ENCODE measurements at regions not wholly inside any gene's neighbourhood (a gene's known extent, or its start where the extent isn't known, plus 50 kb on each side); places are given as distances from the start of the nearest gene placed in this dataset.

DNA sequence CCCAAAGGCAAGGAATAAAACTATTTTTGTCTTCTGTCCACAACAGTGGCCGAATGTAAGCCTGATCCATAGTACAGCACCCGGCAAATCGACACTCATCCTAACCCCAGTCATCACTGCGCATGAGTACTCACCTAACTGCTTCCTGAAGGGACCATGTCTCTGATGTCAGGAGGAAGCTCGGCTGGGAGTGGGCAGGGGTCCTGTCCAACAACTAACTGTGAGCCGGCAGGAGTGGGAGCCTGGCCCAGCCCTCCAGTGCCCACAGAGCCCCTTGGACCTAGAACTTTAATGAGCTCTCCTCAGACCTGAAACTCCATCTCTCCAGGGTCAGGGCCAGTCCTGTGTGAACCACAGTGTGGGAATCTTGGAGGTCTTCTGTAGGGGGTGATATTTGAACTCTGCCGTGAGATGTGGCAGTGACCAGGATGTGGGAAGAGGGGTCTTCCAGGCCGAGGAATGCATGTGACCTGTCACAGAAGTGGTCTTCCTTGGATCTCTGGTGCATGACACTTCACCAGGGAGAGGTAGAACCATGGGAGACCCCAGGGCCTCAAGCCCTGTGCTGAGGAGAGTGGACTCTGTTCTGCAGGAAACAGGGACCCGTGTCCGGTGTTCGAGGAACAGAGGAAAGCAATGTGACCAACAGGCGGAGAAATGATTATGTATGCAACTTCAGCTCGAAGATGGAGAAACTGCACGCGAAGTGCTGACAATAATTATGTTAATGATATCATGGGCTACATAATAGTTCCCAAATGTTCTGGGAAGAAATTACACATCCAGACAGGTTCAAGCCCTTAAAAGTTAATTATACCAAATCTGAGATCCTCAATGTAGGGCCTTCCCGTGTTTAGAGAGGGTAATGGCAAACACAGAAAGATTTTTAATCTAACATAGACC is 240.1 kb upstream of the HDAC4 start:
- no peak for DNase-seq

DNA sequence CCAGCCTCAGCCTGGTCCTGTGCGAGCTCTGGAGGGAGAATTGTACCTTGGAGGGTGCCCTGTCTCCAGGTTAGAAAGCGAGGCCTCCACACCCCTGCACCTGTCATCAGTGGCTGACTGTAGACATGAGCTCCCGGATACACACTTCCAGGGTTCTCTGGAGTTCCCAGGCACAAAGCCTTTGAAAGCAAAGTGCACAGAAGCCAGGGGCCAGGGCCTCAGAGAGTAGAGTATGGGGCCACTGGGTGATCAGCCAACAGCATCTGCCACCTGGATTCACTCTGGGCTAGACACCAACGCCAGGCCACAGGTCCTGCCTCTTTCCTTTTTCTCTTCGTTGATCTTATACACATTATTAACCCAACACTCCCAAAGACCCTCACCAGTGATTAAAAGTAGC is 239.4 kb upstream of the HDAC4 start:
- DNase-seq, result no peak

DNA sequence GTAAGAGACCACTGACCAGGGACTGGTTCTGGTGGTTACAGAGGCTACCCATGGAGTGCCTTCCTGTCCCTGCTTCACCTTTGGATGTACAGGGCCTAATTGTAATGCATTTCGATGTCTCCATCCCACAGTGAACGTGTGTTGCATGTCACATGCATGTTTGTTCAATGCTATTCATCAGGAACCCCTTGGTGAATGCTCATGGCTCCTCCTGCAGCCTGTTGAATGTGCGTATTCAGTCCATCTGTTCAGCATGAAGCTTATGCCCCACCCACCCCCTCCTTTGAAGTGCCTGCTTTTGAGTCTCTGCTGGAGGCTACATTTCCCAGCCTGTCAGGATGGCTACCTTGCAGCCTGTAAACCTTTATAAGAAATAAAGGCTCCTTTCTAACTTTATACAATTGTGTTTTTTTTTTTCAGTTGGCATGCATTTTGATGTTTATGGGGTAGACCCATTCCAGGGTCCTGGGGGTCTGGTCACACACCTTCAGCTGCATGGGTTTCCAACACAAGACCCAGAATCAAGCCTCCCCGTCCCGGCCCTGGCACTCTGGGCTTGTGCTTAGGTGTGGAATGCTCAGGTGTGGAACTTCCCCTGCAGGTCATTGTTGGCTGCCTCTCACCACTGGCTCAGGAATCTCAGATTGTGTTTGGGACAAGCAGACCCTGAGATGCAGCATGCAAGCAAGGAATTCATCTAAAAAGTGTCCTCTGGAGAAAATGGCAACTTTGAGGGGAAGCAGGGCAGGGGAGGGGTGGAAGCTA is 238.8 kb upstream of the HDAC4 start:
- no peak for DNase-seq

DNA sequence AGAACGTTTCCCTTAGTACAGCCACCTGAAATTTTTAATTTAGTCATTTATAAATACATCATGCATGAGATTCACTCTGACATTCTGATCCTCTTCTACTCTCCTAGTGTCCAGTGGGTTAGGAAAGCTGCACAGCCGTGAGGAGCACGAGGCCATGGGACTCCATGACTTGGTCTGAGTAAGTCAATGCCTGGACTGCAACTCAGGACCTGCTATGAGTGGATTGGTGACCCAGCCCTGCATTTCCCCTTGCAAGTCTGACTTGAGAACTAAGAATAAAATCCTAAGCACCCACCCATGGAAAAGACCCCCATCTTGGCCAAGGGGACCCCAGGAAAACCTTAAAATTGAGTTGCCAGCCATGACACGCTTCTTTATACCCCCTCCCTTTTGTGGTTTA is 237.6 kb upstream of the HDAC4 start:
- no peak for DNase-seq

DNA sequence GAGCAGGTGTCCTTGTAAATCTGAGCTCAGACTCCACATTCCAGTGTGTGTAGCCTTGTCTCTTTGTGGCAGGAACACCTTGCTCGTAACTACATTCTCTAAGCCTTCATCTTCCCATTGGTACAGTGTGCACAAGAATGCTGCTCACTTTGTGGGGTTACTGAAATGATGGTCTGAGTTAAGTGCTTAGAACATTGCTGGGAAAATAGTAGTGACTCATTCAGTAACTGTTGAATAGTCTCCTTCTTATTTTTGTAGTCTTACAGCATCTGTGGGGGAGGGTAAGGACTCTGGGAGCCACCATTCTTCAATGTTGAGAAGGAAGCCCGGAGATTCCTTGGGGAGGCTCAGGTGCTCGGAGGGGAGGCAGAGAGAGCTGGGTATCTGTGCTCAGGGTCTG is 236.0 kb upstream of the HDAC4 start:
- no peak for DNase-seq

DNA sequence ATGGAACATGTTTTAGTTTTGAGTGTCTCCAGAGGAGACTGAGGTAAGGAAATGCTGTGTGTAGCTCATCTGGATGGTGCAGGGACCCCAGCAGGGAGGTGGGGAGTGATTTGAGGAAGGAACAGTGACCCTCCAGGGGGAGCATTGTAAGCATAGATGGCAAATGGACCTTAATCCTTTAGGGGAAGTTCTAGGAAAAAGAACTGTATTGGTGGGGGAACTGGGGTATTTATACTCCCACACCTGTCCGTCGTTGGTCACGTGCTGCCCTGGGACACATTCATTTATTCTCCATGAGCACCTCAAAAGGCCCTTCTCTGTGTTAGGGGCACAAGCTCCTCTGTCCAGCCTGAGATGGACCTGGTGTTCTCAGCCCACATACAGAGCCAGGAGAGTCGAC is 233.9 kb upstream of the HDAC4 start:
- no peak for DNase-seq

DNA sequence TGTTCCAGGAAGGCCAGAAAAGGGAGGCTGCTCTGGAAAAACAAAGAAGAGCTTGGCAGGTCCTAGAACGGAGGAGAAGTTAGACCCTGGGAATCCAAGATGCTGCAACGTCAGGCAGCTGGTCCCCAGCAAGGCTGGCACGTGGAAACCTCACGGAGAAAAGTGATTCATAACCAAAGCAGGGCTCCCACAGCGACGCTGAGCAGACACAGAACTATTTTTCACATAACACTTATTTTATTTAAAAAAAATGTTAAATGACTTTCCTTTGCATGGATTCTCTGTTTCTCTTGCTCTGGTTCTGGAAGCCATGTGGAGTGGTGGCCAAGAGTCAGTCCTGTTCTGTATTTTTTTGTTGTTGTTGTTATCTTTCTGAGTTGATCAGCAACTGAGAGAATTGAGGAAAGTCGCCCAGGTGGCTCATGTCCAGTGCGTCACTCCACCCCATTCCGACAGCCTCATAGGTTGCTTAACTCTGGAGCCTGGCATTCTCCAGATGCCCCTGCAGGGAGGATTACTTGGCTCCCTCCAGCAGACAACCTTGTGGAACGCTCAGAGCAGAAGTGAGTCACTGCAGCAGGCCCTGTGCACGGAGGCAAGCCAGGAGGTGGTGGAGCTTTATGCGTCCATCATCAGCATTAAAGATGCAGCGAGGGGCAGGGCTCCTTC is 229.9 kb upstream of the HDAC4 start:
- DNase-seq, result no peak

DNA sequence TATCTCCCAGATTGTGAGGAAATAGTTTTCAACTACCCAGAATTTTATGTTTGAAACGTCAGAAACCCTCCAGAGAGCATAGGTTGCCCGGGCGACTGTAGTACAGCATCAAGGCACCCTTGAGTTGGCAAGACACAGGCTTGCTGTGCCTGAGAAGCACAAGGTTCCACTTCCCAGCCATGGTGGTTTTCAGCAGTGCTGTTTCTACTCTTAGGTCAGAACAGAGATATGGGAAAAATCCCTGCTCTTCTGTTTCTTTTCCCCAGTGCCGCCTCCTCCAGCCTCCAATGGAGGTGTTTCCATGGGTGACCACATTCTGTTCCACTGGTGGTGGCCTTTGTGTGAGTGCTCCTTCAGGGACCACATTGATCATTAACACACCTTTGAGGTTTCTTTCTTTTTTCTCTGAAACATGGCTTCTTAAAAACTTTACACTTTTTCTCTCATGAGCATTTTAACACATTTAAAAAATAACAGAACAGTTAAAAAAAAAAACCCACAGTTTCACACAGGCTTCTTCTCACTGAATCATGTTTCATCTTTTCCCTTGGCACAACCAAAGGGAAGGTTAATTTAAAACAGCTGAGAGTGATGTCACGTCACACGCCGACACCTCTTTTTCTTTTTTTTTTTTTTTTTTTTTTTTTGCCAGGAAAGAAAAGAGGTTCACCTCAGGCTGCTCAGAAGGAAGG is 229.3 kb upstream of the HDAC4 start:
- no peak for DNase-seq

DNA sequence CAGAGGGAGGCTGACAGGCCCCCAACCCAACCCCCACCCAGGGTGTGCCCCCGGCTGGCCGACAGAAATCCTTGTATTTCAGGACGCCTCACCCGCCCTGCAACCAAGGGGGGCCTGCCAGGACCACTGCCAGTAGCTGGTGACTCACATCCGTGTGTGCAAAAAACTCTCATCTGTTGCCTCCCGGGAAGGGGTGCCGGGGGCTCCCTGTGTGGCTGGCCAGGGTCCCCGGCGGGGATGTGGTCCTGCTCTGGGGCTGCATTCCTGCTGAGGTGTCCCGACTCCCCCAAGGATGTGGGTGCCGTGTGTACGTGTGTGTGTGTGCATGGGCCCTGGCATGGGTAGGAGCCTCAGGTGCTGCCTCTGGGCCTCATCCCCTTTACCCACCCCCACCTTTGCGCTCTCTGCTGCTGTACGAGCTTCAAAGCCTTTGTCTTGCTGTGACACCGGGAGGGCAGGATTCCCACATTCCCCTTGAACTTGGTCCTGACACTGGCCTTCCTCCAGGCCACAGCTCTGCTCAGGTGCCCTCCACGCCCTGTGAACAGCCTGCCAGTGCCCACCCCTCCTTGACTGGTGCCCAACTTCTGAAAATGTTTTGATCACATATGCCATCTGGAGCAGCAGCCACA is 226.3 kb upstream of the HDAC4 start:
- no peak for DNase-seq

DNA sequence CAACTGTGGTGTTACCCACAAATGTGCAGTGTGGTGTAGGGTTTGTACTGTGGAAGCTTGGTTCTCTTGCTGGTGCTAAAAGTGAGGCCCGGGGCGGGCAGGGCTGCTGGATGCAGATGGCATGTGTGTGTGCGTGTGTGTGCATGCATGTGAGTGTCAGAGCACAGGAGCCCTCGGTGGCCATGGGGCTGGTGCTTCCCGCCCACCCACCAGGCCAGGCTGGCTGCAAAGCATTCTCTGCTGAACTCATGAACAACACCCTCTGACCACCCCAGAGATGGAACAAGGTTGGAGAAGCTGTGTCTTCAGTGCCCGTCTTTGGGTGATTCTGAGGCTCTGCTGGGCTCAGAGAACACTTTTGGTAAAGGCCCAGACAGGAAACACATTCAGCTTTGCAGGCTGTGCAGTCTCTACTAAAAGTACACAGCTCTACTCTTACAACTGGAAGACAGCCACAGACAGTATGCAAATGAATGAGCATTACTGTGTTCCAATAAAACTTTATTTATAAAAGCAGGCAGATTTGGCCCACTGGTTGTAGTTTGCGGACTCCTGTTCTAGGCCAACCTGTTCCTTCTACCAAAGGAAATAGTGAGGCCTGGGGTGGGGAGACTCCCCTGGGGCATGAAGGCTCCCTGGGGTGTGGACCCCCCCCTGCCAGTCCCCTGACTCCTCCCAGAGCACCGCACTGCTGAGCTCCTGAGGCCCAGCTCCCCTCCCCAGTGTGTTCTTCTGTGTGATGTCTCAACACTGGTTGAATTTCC is 225.3 kb upstream of the HDAC4 start:
- DNase-seq, result no peak

DNA sequence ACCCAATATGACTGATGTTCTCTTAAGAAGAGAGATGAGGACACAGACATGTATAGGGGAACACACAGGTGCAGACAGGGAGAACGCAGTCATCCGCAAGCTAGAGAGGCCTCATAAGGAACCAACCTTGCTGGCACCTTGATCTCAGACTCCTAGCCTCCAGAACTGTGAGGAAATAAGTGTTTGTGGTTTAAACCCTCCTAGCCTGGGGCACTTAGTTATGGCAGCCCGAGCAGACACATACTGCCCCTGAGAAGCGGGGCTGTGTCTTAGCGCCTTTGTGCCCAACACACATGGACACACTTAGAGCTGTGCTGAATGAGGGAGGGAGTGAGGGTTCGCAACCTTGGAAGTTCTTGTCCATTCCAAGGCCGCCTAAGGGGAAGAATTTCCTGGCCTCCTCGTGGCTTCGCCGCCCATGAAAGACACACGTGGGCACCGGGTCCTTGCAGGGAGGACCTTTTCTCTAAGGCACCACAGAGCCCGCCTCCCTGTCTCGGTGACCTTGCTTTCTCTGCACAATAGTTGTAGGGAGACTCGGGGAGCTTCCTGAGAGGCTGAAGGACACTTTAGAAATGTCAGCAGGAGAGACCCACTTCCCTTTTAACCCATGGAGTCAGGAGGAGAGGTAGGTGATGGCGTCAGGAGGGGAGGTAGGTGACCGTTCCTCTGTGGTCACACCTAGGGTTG is 224.5 kb upstream of the HDAC4 start:
- DNase-seq, result no peak

DNA sequence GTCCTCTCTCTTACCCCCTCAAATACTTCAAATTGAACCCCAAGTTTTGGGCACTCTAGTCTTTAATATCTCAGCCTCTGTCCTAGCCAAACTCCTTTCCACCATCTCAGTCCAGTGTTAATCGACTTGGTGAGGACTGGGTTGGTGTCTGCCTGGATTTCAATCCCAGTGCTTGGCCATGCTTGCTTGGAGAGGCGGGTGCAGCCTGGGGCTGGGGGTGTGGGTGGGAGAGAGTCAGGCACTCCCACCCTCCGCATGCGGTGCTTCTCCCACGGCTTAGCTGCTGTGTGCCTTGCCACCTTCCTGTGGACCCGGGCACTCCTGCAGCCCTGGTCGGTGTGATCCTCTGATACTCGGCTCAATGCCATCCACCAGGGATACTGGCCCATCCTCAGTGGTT is 220.8 kb upstream of the HDAC4 start:
- no peak for DNase-seq

DNA sequence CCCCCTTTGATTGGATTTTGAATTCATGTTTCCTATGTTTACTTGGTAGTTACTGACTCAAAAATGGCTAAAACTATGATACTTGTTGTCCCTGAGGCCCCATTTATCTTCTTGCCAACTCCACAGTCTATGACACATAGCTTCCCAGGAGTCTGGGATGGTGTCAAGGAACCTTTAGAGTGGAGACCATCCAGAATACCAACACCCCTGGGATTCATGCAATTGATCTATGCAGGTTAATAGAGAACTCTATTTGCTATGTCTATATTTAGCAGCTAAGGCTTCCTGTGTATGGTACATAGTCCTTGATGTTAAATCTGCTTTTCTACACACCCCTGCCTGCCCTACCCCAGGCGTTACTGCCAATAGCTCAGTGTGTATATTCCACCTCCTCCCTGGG is 218.5 kb upstream of the HDAC4 start:
- DNase-seq, result no peak

DNA sequence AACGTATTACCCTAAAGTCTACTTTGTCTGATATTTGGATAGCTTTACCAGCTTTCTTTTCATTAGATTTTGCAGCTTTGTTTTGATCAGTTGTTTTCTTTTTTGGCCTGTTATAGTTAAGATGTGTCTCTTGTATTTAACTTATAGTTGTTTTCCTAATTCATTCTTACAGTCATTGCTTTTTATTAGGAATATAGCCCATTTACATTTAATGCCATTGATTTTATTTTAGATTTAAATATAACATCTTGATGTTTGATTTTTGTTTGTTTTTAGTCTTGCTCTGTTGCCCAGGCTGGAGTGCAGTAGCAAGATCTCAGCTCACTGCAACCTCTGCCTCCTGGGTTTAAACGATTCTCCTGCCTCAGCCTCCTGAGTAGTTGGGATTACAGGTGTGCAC is 215.9 kb upstream of the HDAC4 start:
- no peak for DNase-seq

DNA sequence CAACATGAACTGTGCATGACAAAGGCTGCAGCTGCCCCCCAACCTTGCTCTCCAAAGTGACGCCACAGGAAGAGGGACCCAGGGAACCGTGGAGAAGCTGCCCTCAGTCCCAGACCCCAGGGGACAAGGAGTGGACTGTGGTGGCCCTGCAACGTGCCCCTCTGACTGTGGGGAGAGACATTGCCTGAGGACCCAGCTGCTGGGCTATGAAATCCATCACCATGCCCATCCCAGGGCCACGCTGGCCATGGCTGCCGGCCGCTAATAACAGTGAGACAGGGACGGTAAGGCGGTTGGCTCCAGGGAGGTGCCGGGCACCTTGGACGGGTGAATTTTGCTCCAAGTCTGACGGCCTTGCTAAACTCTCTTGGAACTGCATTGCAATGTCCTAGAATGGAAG is 211.3 kb upstream of the HDAC4 start:
- no peak for DNase-seq

DNA sequence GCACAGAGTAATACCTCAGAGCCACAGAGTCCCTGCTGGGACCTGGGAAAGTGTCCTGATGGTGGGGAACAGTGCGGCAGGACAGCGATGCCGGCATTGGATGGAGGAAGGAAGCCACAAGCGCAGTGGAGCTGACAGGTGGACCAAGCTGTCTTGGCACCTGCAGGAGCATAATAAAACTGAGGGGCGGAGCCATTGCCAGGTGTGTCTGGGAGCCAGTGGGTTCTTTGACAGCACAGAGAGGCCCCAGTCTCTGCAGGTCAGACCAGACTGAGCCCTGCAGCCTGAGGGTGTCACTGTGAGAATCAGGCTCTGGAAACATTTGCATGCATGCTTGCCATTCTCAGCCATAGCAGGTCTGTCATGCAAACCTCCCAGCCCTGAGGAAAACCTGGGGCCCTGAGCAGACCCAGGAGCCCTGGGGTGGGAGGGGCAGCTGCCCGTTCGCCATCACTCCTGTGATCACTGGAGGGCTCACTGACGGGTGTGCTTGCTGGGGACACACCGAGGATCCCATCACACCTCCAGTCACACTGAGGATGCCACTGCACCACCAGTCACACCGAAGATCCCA is 210.5 kb upstream of the HDAC4 start:
- no peak for DNase-seq

DNA sequence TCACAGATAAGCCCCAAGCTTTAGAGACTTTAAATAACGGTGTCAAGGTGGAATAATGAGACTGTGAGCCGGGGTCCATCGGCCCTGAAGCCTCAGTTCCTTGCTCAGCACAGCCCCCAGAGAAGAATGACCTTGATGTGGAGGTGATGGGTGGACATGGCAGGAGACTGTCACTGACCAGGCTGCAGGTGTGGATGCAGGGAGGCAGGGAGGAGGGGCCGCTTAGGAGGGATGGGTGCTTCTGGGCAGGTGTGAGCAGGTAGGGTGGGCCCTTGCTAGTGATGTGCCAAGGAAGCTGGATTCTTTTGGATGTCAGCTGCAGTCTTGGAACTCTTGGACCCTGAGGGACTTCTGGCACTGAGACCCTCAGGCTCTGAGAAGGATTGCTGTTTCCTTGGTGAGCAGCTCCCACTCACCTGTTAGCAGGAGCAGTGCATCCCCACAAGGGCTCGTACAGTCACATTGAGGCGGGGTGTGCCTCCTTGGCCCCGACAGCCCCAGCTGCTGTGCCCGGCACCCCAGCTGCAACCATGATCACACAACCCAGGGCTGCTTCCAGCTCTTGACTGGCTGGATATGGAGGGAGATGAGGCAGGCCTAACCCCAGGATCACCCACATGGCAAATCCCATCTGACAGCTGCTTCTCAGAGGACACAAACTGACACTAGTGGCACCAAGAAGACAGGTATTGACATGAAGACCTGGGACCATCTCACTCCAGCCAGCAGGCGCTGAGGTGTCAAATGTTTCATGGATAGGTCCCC is 209.8 kb upstream of the HDAC4 start:
- DNase-seq, result no peak

DNA sequence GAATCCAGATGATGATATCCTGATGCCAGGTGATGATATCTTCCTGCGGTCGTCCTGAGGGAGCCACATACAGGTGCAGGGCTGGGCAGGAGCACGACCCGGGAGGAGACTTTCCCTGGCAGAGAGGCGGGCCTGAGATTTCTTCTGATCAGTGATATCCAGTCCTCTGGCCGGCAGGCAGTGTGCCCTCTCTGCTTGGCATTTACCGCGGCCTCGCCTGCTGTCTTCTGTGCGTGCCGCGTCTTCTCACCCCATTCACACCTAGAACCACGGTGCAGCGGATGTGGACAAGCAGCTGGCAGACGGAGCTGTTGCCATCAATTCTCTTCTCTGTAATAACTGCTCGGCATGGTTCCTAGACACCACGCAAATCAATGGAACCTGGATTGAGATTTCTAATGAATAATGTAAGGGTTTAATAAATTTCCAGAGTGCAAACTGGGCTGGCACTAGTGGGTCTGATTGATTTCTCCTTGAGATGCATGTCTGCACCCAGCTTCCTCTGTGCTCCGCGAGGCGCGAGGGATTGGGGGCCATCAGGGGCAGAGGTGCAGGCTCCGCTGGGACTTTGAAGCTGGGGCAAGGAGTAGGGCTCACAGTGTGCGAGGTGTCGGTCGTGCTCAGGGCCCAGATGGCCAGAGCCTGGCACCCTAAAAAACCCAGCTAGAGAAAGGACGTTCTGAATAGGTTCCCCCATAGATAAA is 208.9 kb upstream of the HDAC4 start:
- no peak for DNase-seq

DNA sequence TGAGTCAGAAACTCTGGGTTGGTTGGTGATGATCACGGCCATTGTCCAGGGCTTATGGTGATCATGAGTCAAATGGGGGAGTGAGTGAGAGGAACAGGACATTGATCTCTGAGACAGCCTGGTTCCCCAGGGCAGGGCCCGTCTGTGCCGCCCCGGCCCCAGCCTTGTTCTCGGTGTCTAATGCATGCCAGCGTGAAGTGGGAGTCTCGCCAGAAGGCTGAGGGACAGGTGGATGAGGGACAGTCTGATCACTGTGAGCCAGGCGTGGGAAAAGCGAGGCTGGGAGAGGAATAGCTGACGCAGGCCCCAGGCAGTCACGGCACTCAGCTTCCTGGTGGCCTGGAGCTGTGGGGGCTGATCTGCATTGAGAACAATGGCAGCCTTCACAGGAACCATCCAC is 208.3 kb upstream of the HDAC4 start:
- no peak for DNase-seq

Measured in OCI-M1 (cell line).